ENCODE measurements at regions not wholly inside any gene's neighbourhood (a gene's known extent, or its start where the extent isn't known, plus 50 kb on each side); places are given as distances from the start of the nearest gene placed in this dataset.

- no peak overlapping the region for H3K9ac ChIP-seq (ENCODE audit: extremely low read depth, insufficient read length, low read length)
- H3K9me3 ChIP-seq (ENCODE audit: control insufficient read depth, low read depth, low read length) = no peaks in the 10 kb centered on the region
- no peak for DNase-seq
- H2BK120ac ChIP-seq (ENCODE audit: low read depth, low read length, poor library complexity, severe bottlenecking) = no peak overlapping the region
- H3K4ac ChIP-seq (ENCODE audit: low read depth, low read length) = no peak overlapping the region
- H3K23ac ChIP-seq (ENCODE audit: insufficient read length, low read depth, low read length) = no peak overlapping the region
- no peaks in the 10 kb centered on the region for H3K27me3 ChIP-seq (ENCODE audit: insufficient read depth, low read length)
- Mint-ChIP-seq H3K9me3 (no peaks in the 10 kb centered on the region; a peak in 1 of 5 replicates), H3K27me3 (ENCODE audit: low read depth) (no peaks in the 10 kb centered on the region), H3K36me3 (ENCODE audit: insufficient read depth in 1 of 3, low read depth in 3 of 3) (no peaks in the 10 kb centered on the region), H3K4me3 (no peak overlapping the region), H3K27ac (no peak overlapping the region), H3K4me1 (no peaks in the 10 kb centered on the region)
- H2BK5ac ChIP-seq (ENCODE audit: insufficient read length, low read length) = no peak overlapping the region
- H3K79me2 ChIP-seq (ENCODE audit: insufficient read depth, low read length) = no peaks in the 10 kb centered on the region
- H3K23me2 ChIP-seq (ENCODE audit: insufficient read length, low read depth, low read length, poor library complexity, severe bottlenecking) = no peaks in the 10 kb centered on the region
- H3K27ac ChIP-seq (ENCODE audit: insufficient read length, low read depth, low read length) = no peak overlapping the region
- H3K18ac ChIP-seq (ENCODE audit: insufficient read length, low read depth, low read length) = no peak overlapping the region
- no peak overlapping the region for H2BK20ac ChIP-seq (ENCODE audit: low read depth, low read length, poor library complexity, severe bottlenecking)
- H3K4me1 ChIP-seq (ENCODE audit: insufficient read depth, low read length) = no peaks in the 10 kb centered on the region
- H3K79me1 ChIP-seq (ENCODE audit: insufficient read depth, low read depth, low read length, poor library complexity, severe bottlenecking) = no peaks in the 10 kb centered on the region
- no peak overlapping the region for H2BK12ac ChIP-seq (ENCODE audit: insufficient read length, low read depth, low read length)
- H2AFZ ChIP-seq (ENCODE audit: low read length) = no peak overlapping the region
- no peak overlapping the region for H3T11ph ChIP-seq (ENCODE audit: low read length)
- no peak overlapping the region for H2AK5ac ChIP-seq (ENCODE audit: insufficient read length, low read length)
- H4K5ac ChIP-seq (ENCODE audit: insufficient read length, low read depth, low read length) = no peak overlapping the region
- H2BK15ac ChIP-seq (ENCODE audit: low read depth, low read length) = no peak overlapping the region
- H3K14ac ChIP-seq (ENCODE audit: insufficient read depth, low read length) = no peak overlapping the region
- H3K4me2 ChIP-seq (ENCODE audit: insufficient read depth, insufficient read length, low read length) = no peak overlapping the region
- WGBS (ENCODE audit: extremely low coverage, insufficient read length, low lambda C conversion rate) = no CpG with 5 or more reads among the region's 2 CpGs
- TF ChIP-seq, protein P1, sequence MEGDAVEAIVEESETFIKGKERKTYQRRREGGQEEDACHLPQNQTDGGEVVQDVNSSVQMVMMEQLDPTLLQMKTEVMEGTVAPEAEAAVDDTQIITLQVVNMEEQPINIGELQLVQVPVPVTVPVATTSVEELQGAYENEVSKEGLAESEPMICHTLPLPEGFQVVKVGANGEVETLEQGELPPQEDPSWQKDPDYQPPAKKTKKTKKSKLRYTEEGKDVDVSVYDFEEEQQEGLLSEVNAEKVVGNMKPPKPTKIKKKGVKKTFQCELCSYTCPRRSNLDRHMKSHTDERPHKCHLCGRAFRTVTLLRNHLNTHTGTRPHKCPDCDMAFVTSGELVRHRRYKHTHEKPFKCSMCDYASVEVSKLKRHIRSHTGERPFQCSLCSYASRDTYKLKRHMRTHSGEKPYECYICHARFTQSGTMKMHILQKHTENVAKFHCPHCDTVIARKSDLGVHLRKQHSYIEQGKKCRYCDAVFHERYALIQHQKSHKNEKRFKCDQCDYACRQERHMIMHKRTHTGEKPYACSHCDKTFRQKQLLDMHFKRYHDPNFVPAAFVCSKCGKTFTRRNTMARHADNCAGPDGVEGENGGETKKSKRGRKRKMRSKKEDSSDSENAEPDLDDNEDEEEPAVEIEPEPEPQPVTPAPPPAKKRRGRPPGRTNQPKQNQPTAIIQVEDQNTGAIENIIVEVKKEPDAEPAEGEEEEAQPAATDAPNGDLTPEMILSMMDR (conservative IDR thresholded peaks at IDR 0.05) = no peak
- H3K56ac ChIP-seq (ENCODE audit: insufficient read length, low read depth, low read length) = no peak overlapping the region
- no peaks in the 10 kb centered on the region for H4K20me1 ChIP-seq (ENCODE audit: control insufficient read depth, insufficient read depth, insufficient read length)
- H4K91ac ChIP-seq (ENCODE audit: insufficient read length, low read depth, low read length) = no peak overlapping the region
- H4K8ac ChIP-seq (replicated peaks; ENCODE audit: insufficient read length, low read depth, low read length) = no peak overlapping the region
These were observed 168.7 kb upstream of the CPNE8 start for GRCh38 chr12:39074063-39074462.

All from H9 (cell line).